H1 (cell line): ENCODE measurements at regions not wholly inside any gene's neighbourhood (a gene's known extent, or its start where the extent isn't known, plus 50 kb on each side); places are given as distances from the start of the nearest gene placed in this dataset.

Source experiments
- CTCF ChIA-PET: fragments of 300-600 bp; sonication (Branson Sonifier 250); formaldehyde crosslinking; loops from one replicate; lab custom pipeline; 2021; ENCODE audit not compliant: partially characterized antibody; lab: Charles Lee
- POLR2A ChIA-PET: fragments of 300-600 bp; sonication (Branson Sonifier 250); formaldehyde crosslinking; loops from one replicate; lab custom pipeline; 2021; ENCODE audit warnings: inconsistent platforms; ENCODE audit not compliant: partially characterized antibody; lab: Charles Lee
- DNase-seq, 2 experiments: peaks; one replicate each; pipeline versions ENCODE4 v3.0.0 to v3.0.0-alpha.2; 2010 to 2022; ENCODE audit warnings: low spot score in 2 of 2, low read depth in 1 of 2, mixed read lengths in 1 of 2
- FAIRE-seq: peaks from 2 replicates; lab custom pipeline; 2011; peaks lifted over from hg19 to GRCh38; lab: Jason Lieb, UNC
- H2AFZ ChIP-seq: 2 replicates; pipeline ENCODE4 v1.8.1; 2012; ENCODE audit warnings: low read length, inconsistent platforms
- H2AK5ac ChIP-seq: 2 replicates; pipeline ENCODE4 v1.6.1; 2013; ENCODE audit warnings: low read depth, low read length
- H2BK120ac ChIP-seq: replicated peaks from 2 replicates; pipeline ENCODE3; 2013; ENCODE audit warnings: low read depth, low read length, inconsistent platforms
- H2BK12ac ChIP-seq: 2 replicates; pipeline ENCODE4 v1.6.1; 2013; ENCODE audit warnings: low read depth, low read length
- H2BK15ac ChIP-seq: 2 replicates; pipeline ENCODE4 v1.6.1; 2013; ENCODE audit warnings: low read length
- H2BK20ac ChIP-seq: 2 replicates; pipeline ENCODE4 v1.6.1; 2013; ENCODE audit warnings: low read length
- H2BK5ac ChIP-seq: 2 replicates; pipeline ENCODE4 v1.6.1; 2013; ENCODE audit warnings: low read depth, low read length
- H3K14ac ChIP-seq: 2 replicates; pipeline ENCODE4 v1.6.1; 2013; ENCODE audit warnings: inconsistent platforms; ENCODE audit not compliant: insufficient read length
- H3K18ac ChIP-seq: 2 replicates; pipeline ENCODE4 v1.6.1; 2013; ENCODE audit warnings: low read length; ENCODE audit errors: extremely low read depth
- H3K23ac ChIP-seq: 2 replicates; pipeline ENCODE4 v1.6.1; 2013; ENCODE audit warnings: inconsistent platforms; ENCODE audit not compliant: insufficient read length
- H3K23me2 ChIP-seq: 2 replicates; pipeline ENCODE4 v1.6.1; 2013; ENCODE audit warnings: low read depth, low read length
- H3K27ac ChIP-seq: 2 replicates; pipeline ENCODE4 v1.6.1; 2011; ENCODE audit warnings: low read depth, low read length, inconsistent platforms
- H3K27me3 ChIP-seq, 4 experiments: replicated peaks in 1 of 4; 1 replicate in 1 of 4; 2 replicates in 3 of 4; pipeline versions ENCODE4 v1.6.1 to v1.8.1; 2011 to 2013; ENCODE audit warnings: low read length in 3 of 4, mild to moderate bottlenecking in 3 of 4, inconsistent platforms in 2 of 4, mixed read lengths in 2 of 4, moderate library complexity in 1 of 4; ENCODE audit not compliant: control insufficient read depth in 3 of 4, insufficient read depth in 3 of 4; ENCODE audit errors: extremely low read depth in 1 of 4
- H3K36me3 ChIP-seq, 4 experiments: 2 replicates each; pipeline versions ENCODE4 v1.6.1 to v1.8.1; 2011 to 2013; ENCODE audit warnings: mild to moderate bottlenecking in 4 of 4, low read length in 3 of 4, moderate library complexity in 2 of 4, control low read depth in 1 of 4, inconsistent platforms in 1 of 4; ENCODE audit not compliant: insufficient read depth in 4 of 4, control insufficient read depth in 2 of 4
- H3K4ac ChIP-seq: replicated peaks from 2 replicates; pipeline ENCODE3; 2013; ENCODE audit warnings: low read length, low read depth, mixed read lengths, inconsistent platforms; ENCODE audit not compliant: insufficient read length
- H3K4me1 ChIP-seq, 4 experiments: replicated peaks in 1 of 4; 1 replicate in 1 of 4; 2 replicates in 3 of 4; pipeline versions ENCODE4 v1.6.1 to v1.8.1; 2011 to 2013; ENCODE audit warnings: low read length in 3 of 4, inconsistent platforms in 2 of 4, mixed read lengths in 1 of 4; ENCODE audit not compliant: insufficient read depth in 4 of 4, control insufficient read depth in 3 of 4
- H3K4me2 ChIP-seq, 2 experiments: 2 replicates each; pipeline versions ENCODE4 v1.6.1 to v1.8.1; 2011 to 2013; ENCODE audit warnings: low read depth in 2 of 2, low read length in 2 of 2, control low read depth in 1 of 2, inconsistent platforms in 1 of 2, mild to moderate bottlenecking in 1 of 2; ENCODE audit not compliant: insufficient read depth in 1 of 2
- H3K4me3 ChIP-seq, 4 experiments: fragments of 200-600, 300-600 bp in 1 of 4; sonication (generic), shearing (Covaris generic), sonication (Bioruptor Twin) in 1 of 4; 2 replicates each; pipeline versions ENCODE4 v1.5.1 to v1.8.1; 2011 to 2016; ENCODE audit warnings: low read length in 4 of 4, low read depth in 3 of 4, control low read depth in 2 of 4, inconsistent platforms in 2 of 4, mild to moderate bottlenecking in 2 of 4, mixed read lengths in 1 of 4, moderate library complexity in 1 of 4; ENCODE audit not compliant: insufficient read depth in 2 of 4; ENCODE audit errors: extremely low read depth in 1 of 4
- H3K56ac ChIP-seq: replicated peaks from 2 replicates; pipeline ENCODE3; 2013; ENCODE audit warnings: low read depth, mild to moderate bottlenecking, mixed read lengths, low read length, inconsistent platforms; ENCODE audit not compliant: insufficient read length
- H3K79me1 ChIP-seq: 2 replicates; pipeline ENCODE4 v1.6.1; 2013; ENCODE audit warnings: low read depth, low read length, control low read depth
- H3K79me2 ChIP-seq, 2 experiments: 2 replicates each; pipeline versions ENCODE4 v1.6.1 to v1.8.1; 2012 to 2013; ENCODE audit warnings: low read length in 2 of 2, mild to moderate bottlenecking in 2 of 2, inconsistent platforms in 1 of 2; ENCODE audit not compliant: insufficient read depth in 2 of 2, control insufficient read depth in 1 of 2
- H3K9ac ChIP-seq, 4 experiments: replicated peaks in 1 of 4; 1 replicate in 1 of 4; 2 replicates in 3 of 4; pipeline versions ENCODE4 v1.6.1 to v1.8.1; 2011 to 2013; ENCODE audit warnings: low read depth in 3 of 4, low read length in 3 of 4, control low read depth in 2 of 4, mild to moderate bottlenecking in 2 of 4, moderate library complexity in 2 of 4, inconsistent platforms in 1 of 4; ENCODE audit errors: extremely low read depth in 1 of 4
- H3K9me3 ChIP-seq, 2 experiments: 2 replicates each; pipeline versions ENCODE4 v1.6.1 to v1.8.1; 2012 to 2013; ENCODE audit warnings: mild to moderate bottlenecking in 2 of 2, moderate library complexity in 2 of 2, control low read depth in 1 of 2, inconsistent platforms in 1 of 2, low read depth in 1 of 2, low read length in 1 of 2, mixed read lengths in 1 of 2; ENCODE audit not compliant: insufficient read depth in 2 of 2
- H4K20me1 ChIP-seq, 2 experiments: replicated peaks in 1 of 2; 2 replicates each; pipeline versions ENCODE3 to v1.8.1; 2011 to 2013; ENCODE audit warnings: inconsistent platforms in 2 of 2, low read length in 2 of 2, mild to moderate bottlenecking in 1 of 2; ENCODE audit not compliant: insufficient read depth in 2 of 2, control insufficient read depth in 1 of 2
- H4K5ac ChIP-seq: 2 replicates; pipeline ENCODE4 v1.6.1; 2013; ENCODE audit warnings: low read length, low read depth, mixed read lengths, inconsistent platforms; ENCODE audit not compliant: insufficient read length
- H4K8ac ChIP-seq: 2 replicates; pipeline ENCODE4 v1.8.0; 2013; ENCODE audit warnings: mild to moderate bottlenecking, moderate library complexity, low read length, inconsistent platforms; ENCODE audit not compliant: insufficient read depth; ENCODE audit errors: extremely low read depth
- H4K91ac ChIP-seq: replicated peaks from 2 replicates; pipeline ENCODE3; 2013; ENCODE audit warnings: low read length, mixed read lengths, inconsistent platforms; ENCODE audit not compliant: insufficient read length
- CHD2 ChIP-seq: IDR thresholded peaks from 2 replicates; pipeline ENCODE4 v1.6.1; 2012; ENCODE audit warnings: low read length, improper control_type of control experiment
- POU5F1 ChIP-seq: IDR thresholded peaks from 2 replicates; pipeline ENCODE4 v1.6.1; 2011; ENCODE audit warnings: low read depth, mild to moderate bottlenecking, low read length, moderate library complexity
- SRF ChIP-seq: IDR thresholded peaks from 2 replicates; pipeline ENCODE4 v1.6.1; 2011; ENCODE audit warnings: mild to moderate bottlenecking, low read depth, low read length, moderate library complexity
- TCF12 ChIP-seq: IDR thresholded peaks from 2 replicates; pipeline ENCODE4 v1.6.1; 2011; ENCODE audit warnings: low read depth, mild to moderate bottlenecking, low read length
- WGBS, 2 experiments: shearing (Covaris generic) in 1 of 2; methylation state at CpG; one replicate each; pipeline versions ENCODE4 v1.1.6 to v1.1.7; 2013 to 2015; ENCODE audit warnings: low lambda C conversion rate in 2 of 2, mixed read lengths in 2 of 2, inconsistent platforms in 1 of 2, low coverage in 1 of 2, missing lambda C conversion rate in 1 of 2; ENCODE audit not compliant: insufficient replicate concordance in 2 of 2, insufficient coverage in 1 of 2, insufficient read length in 1 of 2; ENCODE audit errors: extremely low coverage in 1 of 2, missing lambda C conversion rate in 1 of 2; 5-methylcytosine and 5-hydroxymethylcytosine counted together

- Histone ChIP-seq H3K4me3 (no peak overlapping the region), H3K23ac (no peak overlapping the region), H2BK15ac (no peak overlapping the region), H3K4me2 (no peak overlapping the region), H2BK120ac (no peak overlapping the region), H3K4ac (no peak overlapping the region), H3K79me2 (no peaks in the 10 kb centered on the region), H2BK20ac (no peak overlapping the region), H2BK12ac (no peak overlapping the region), H3K27ac (no peak overlapping the region), H3K14ac (no peak overlapping the region), H4K20me1 (no peaks in the 10 kb centered on the region), H4K8ac (no peak overlapping the region), H4K5ac (no peak overlapping the region), H3K36me3 (no peaks in the 10 kb centered on the region), H3K9ac (no peak overlapping the region), H3K79me1 (no peaks in the 10 kb centered on the region), H3K4me1 (no peaks in the 10 kb centered on the region; a peak in 1 of 7 replicates), H3K23me2 (no peaks in the 10 kb centered on the region), H3K27me3 (peaks cover 0 to 2% (median 0%) of the 10 kb centered on the region in 4 experiments; a peak in 1 of 7 replicates), H3K18ac (no peak overlapping the region), H2BK5ac (no peak overlapping the region), H3K9me3 (no peaks in the 10 kb centered on the region; a peak in 1 of 4 replicates), H3K56ac (no peak overlapping the region), H4K91ac (no peak overlapping the region), H2AFZ (no peak overlapping the region), H2AK5ac (no peak overlapping the region)
- DNase-seq, result no peak
- FAIRE-seq, result no peak
- ChIA-PET CTCF (no interaction called here), POLR2A (no interaction called here)
- 82% methylated on average over 2 of the region's 2 CpGs; no CpG with 5 or more reads in 1 of the 2 experiments for WGBS, 2 experiments
- TF ChIP-seq TCF12 (no peak), CHD2 (no peak), SRF (no peak), POU5F1 (no peak)
Measured at GRCh38 chr16:59122262-59122537, 388.1 kb upstream of the GOT2 start.
